ENCODE measurements at regions not wholly inside any gene's neighbourhood (a gene's known extent, or its start where the extent isn't known, plus 50 kb on each side); places are given as distances from the start of the nearest gene placed in this dataset.

- no peak for TF ChIP-seq ZBTB11 (CRISPR knock-in tag; IDR thresholded peaks at IDR 0.05)
- no peak for TF ChIP-seq PBX3 (IDR thresholded peaks at IDR 0.05; ENCODE audit: insufficient replicate concordance, low read depth, low read length)
- no peak for TF ChIP-seq KLF5 (IDR thresholded peaks at IDR 0.05; ENCODE audit: partially characterized antibody)
- no peak for TF ChIP-seq IRF5 (IDR thresholded peaks at IDR 0.05; ENCODE audit: borderline replicate concordance)
- TF ChIP-seq SP1 (IDR thresholded peaks at IDR 0.05; ENCODE audit: low read depth, low read length) = no peak
- no peak for TF ChIP-seq BMI1 (IDR thresholded peaks at IDR 0.05; ENCODE audit: borderline replicate concordance)
- TF ChIP-seq RB1 (IDR thresholded peaks at IDR 0.05; ENCODE audit: borderline replicate concordance) = no peak
Measured at GRCh38 chr2:60234274-60234986, 319.0 kb downstream of the BCL11A start (continued).

All from GM12878 (cell line).